PC-3 (cell line): ENCODE measurements at regions not wholly inside any gene's neighbourhood (a gene's known extent, or its start where the extent isn't known, plus 50 kb on each side); places are given as distances from the start of the nearest gene placed in this dataset.

Source experiments
- EZH2 ChIP-seq: fragments of 300-600 bp; sonication (generic); IDR thresholded peaks from one replicate; pipeline ENCODE4 v1.6.1; 2017; ENCODE audit warnings: antibody characterized with exemption, mild to moderate bottlenecking, low read length; ENCODE audit not compliant: unreplicated experiment
- EZH2phosphoT487 ChIP-seq: fragments of 300-600 bp; sonication (generic); IDR thresholded peaks from 2 replicates; pipeline ENCODE4 v1.6.1; 2018; ENCODE audit warnings: mild to moderate bottlenecking, antibody characterized with exemption, low read length, borderline replicate concordance
- TF ChIP-seq, protein P1 (sequence below): fragments of 300-600 bp; sonication (generic); conservative IDR thresholded peaks from 2 replicates; pipeline ENCODE4 v1.5.1; 2017; ENCODE audit warnings: antibody characterized with exemption, low read depth, mild to moderate bottlenecking, low read length

DNA sequence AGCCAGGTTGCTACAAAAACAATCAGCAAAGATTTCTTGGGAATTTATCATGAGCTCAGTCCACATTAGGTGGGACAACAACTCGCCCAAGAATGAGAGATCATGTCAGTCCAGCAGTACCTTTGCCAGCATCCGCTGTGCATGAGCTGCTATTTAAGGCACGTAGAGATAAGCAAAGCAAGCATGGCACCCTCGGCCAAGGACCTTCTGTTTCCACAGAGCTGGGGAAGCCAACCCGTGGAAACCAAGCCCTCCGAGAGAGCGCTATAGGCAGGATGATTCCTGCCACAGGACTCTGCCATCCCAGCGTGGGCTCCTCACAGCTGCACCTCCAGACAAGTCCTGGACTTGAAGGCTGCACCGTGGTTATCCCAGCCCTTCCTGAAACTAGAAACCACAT lies 189.5 kb upstream of the PPP1R26 start:
- TF ChIP-seq, protein P1, sequence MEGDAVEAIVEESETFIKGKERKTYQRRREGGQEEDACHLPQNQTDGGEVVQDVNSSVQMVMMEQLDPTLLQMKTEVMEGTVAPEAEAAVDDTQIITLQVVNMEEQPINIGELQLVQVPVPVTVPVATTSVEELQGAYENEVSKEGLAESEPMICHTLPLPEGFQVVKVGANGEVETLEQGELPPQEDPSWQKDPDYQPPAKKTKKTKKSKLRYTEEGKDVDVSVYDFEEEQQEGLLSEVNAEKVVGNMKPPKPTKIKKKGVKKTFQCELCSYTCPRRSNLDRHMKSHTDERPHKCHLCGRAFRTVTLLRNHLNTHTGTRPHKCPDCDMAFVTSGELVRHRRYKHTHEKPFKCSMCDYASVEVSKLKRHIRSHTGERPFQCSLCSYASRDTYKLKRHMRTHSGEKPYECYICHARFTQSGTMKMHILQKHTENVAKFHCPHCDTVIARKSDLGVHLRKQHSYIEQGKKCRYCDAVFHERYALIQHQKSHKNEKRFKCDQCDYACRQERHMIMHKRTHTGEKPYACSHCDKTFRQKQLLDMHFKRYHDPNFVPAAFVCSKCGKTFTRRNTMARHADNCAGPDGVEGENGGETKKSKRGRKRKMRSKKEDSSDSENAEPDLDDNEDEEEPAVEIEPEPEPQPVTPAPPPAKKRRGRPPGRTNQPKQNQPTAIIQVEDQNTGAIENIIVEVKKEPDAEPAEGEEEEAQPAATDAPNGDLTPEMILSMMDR, result no peak
- TF ChIP-seq EZH2phosphoT487, result no peak
- no peak for TF ChIP-seq EZH2
